A673 (cell line): ENCODE measurements at regions not wholly inside any gene's neighbourhood (a gene's known extent, or its start where the extent isn't known, plus 50 kb on each side); places are given as distances from the start of the nearest gene placed in this dataset.
A peak's percentile ranks its signal among the peaks of the same experiment; 100 is the strongest.

ENCODE experiments used
- BruUV-seq: library from RNA; stranded (reverse); fragments of 400-500 nt; replicated peaks from 2 replicates; lab custom pipeline; 2021; lab: Mats Ljungman, UMichigan
- CTCF ChIA-PET: fragments of 300-600 bp; sonication (Branson Sonifier 250); formaldehyde crosslinking; loops from one replicate; lab custom pipeline; 2022; ENCODE audit warnings: antibody characterized with exemption; lab: Charles Lee
- POLR2A ChIA-PET: fragments of 300-600 bp; sonication (Branson Sonifier 250); formaldehyde crosslinking; loops from one replicate; lab custom pipeline; 2022; ENCODE audit warnings: antibody characterized with exemption; ENCODE audit not compliant: low non-redundant PET; lab: Charles Lee
- DNase-seq: peaks from one replicate; pipeline ENCODE4 v3.0.0-alpha.2; 2015; ENCODE audit warnings: low spot score
- H3K27ac ChIP-seq: fragments of 200-600 bp; sonication (generic); 2 replicates; pipeline ENCODE4 v1.5.1; 2016; ENCODE audit warnings: mixed run types, low read depth, mild to moderate bottlenecking, mixed read lengths, antibody characterized with exemption, low read length; ENCODE audit not compliant: poor library complexity, severe bottlenecking
- H3K27me3 ChIP-seq: fragments of 200-600 bp; sonication (generic); replicated peaks from 2 replicates; pipeline ENCODE4 v1.6.1; 2017; ENCODE audit warnings: mixed run types, low read depth, mild to moderate bottlenecking, mixed read lengths, antibody characterized with exemption, low read length; ENCODE audit not compliant: insufficient read depth, poor library complexity
- H3K36me3 ChIP-seq: fragments of 200-600 bp; sonication (generic); 2 replicates; pipeline ENCODE4 v1.6.1; 2016; ENCODE audit warnings: mixed run types, mild to moderate bottlenecking, mixed read lengths, antibody characterized with exemption, low read length; ENCODE audit not compliant: insufficient read depth, poor library complexity, severe bottlenecking
- H3K4me1 ChIP-seq: fragments of 200-600 bp; sonication (generic); 2 replicates; pipeline ENCODE4 v1.6.1; 2017; ENCODE audit warnings: mixed run types, mild to moderate bottlenecking, mixed read lengths, antibody characterized with exemption, low read length; ENCODE audit not compliant: insufficient read depth, poor library complexity, severe bottlenecking
- H3K4me3 ChIP-seq: fragments of 200-600 bp; sonication (generic); 2 replicates; pipeline ENCODE4 v1.5.1; 2016; ENCODE audit warnings: low read depth, mixed run types, mild to moderate bottlenecking, mixed read lengths, low read length; ENCODE audit not compliant: poor library complexity, severe bottlenecking
- H3K9me3 ChIP-seq: fragments of 200-600 bp; sonication (generic); 2 replicates; pipeline ENCODE4 v1.6.1; 2016; ENCODE audit warnings: mixed run types, low read depth, mild to moderate bottlenecking, mixed read lengths, antibody characterized with exemption, low read length; ENCODE audit not compliant: poor library complexity, severe bottlenecking
- CTCF ChIP-seq: fragments of 300-800, 200-600 bp; sonication (generic); conservative IDR thresholded peaks from 2 replicates; pipeline ENCODE4 v1.5.1; 2017; ENCODE audit warnings: low read depth, mild to moderate bottlenecking, antibody characterized with exemption, low read length, moderate library complexity, mixed read lengths
- EZH2 ChIP-seq: fragments of 200-600 bp; sonication (generic); IDR thresholded peaks from 2 replicates; pipeline ENCODE4 v1.6.1; 2017; ENCODE audit warnings: borderline replicate concordance, low read depth, mild to moderate bottlenecking, mixed read lengths, antibody characterized with exemption, low read length; ENCODE audit not compliant: poor library complexity, severe bottlenecking
- intact Hi-C: fragments of 100-400 bp; cut with micrococcal nuclease; formaldehyde crosslinking; loops from one replicate; pipeline ENCODE4 v1.10.0; 2022; ENCODE audit not compliant: unreplicated experiment

DNA sequence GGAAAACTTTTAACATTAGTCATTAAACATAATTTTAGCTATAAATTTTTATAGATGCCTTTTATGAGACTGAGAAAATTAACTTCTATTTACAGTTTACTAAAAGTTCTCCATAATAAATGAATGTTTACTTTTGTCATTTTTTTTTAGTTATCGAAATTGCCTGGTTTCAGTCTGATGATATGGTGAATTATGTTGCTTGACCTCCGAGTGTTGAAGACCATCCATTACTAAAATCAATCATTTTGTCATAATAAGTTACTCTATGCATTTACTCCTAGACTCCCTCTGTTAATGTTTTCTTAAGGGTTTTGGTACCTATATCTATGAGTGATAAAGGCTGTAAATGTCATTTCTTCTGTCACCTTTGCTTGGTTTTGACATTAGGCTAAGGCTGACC is 516.0 kb upstream of the ROBO1 start:
- no peak for DNase-seq
- no TSS peak for BruUV-seq
- Histone ChIP-seq H3K36me3 (no peaks in the 10 kb centered on the region), H3K27me3 (no peaks in the 10 kb centered on the region), H3K27ac (no peak overlapping the region), H3K4me1 (no peaks in the 10 kb centered on the region), H3K4me3 (no peak overlapping the region), H3K9me3 (no peaks in the 10 kb centered on the region)
- ChIA-PET POLR2A (no interaction called here), CTCF (no interaction called here)
- TF ChIP-seq EZH2 = no peak
- TF ChIP-seq CTCF = no peak
- intact Hi-C loops = no loop called here

- no peaks in the 10 kb centered on the region for H3K36me3 ChIP-seq
- no TSS peak for BruUV-seq
- TF ChIP-seq CTCF (no peak), EZH2 (no peak)
- CTCF ChIA-PET = no interaction called here
- H3K4me1 ChIP-seq = peaks cover 7% of the 10 kb centered on the region
- H3K27ac ChIP-seq = no peak overlapping the region
- POLR2A ChIA-PET = no interaction called here
- peak; percentile 2 for DNase-seq
- intact Hi-C loops = no loop called here
- H3K4me3 ChIP-seq = no peak overlapping the region
- H3K27me3 ChIP-seq = no peaks in the 10 kb centered on the region
- H3K9me3 ChIP-seq = no peaks in the 10 kb centered on the region
Observed at GRCh38 chr3:80278056-80278455, 510.3 kb upstream of the ROBO1 start.

GRCh38 chr3:80275120-80275519 is 507.3 kb upstream of the ROBO1 start:
- no peak for DNase-seq
- no TSS peak for BruUV-seq
- intact Hi-C loops = no loop called here
- no peak for TF ChIP-seq CTCF
- TF ChIP-seq EZH2 = no peak
- no peaks in the 10 kb centered on the region for H3K27me3 ChIP-seq
- peaks cover 7% of the 10 kb centered on the region for H3K4me1 ChIP-seq
- H3K4me3 ChIP-seq = no peak overlapping the region
- ChIA-PET CTCF (no interaction called here), POLR2A (no interaction called here)
- no peaks in the 10 kb centered on the region for H3K36me3 ChIP-seq
- H3K27ac ChIP-seq = no peak overlapping the region
- no peaks in the 10 kb centered on the region for H3K9me3 ChIP-seq
